ENCODE measurements at regions not wholly inside any gene's neighbourhood (a gene's known extent, or its start where the extent isn't known, plus 50 kb on each side); places are given as distances from the start of the nearest gene placed in this dataset.
A peak's percentile ranks its signal among the peaks of the same experiment; 100 is the strongest.

DNA sequence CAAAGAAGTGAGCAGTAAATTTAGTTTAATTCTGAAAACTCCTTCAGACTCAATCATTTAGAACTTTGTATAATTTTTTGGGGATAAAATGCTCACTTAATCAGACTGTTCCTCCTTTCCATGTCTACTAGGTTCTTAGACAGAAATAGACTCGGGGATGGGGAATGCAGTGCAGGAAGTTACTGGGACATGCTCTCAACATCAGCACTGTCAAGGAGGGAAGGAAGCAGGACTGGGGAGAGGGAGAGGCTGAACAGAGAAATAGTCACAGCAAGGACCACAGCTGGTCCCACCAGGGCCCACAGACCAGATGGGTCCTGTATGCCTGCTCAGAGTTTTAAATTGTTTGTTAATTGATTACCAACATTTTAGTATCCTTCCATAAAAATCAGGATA is 310.1 kb upstream of the MSX2 start:
- no peak for DNase-seq

DNA sequence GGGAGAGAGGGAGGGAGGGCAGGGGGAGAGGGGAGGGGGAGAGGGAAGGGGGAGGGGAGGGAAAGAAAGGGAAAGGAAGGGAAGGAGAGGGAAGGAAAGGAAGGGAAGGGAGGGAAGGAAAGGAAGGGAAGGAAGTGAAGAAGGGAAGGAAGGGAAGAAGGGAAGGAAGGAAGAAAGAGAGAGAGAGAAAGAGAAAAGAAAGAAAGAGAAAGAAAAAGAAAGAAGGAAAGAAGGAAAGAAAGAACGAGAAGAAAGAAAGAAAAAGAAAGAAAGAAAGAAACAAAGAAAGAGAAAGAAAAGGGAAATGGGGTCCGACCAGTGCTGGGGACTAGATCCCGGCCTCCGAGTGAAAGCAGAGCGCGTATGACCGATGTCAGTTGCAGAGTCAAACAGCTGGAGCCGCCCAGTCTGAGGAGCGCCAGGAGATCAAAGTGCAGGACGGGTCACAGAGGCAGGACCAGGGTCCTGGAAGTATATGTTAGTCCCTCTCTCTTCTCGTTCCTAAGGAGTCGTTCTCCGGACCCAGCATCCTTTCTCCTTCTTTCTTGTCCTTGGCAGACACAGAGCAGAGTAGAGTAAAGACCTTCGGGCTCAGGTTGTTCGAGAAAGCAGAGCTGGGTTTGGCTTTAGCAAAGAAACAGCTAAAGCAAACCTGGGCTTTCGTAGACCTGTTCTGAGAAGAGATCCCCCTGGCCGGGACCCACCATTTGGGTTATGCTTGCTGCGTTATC is 305.4 kb upstream of the MSX2 start:
- DNase-seq = no peak

DNA sequence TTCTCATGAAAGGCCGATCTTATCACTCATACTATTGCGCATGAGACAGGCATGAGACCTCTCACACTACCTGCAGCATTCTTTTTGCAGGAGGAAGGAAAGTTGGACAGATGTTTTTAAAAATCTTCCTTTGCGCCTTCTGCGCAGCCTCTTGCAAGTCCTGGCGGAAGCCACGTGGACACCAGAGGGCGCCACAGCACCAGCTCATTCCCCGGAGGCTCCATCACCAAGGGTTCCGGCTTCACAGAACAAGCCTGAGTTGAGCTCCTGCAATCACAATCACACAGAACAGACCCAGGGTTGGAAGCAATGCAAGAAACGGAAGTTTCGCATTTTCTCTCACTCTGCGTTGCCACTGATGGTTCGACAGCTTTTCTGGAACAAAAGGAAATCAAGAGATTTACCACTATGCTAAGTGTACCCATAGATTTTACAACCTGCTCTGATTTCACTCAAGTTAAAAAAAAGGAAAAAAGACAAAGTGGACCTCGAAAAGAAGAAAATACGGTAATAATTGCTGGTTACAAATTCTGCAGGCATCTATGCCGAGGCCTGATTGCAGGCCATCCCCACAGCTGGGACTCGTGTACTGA is 304.7 kb upstream of the MSX2 start:
- peak; percentile 28 for DNase-seq

DNA sequence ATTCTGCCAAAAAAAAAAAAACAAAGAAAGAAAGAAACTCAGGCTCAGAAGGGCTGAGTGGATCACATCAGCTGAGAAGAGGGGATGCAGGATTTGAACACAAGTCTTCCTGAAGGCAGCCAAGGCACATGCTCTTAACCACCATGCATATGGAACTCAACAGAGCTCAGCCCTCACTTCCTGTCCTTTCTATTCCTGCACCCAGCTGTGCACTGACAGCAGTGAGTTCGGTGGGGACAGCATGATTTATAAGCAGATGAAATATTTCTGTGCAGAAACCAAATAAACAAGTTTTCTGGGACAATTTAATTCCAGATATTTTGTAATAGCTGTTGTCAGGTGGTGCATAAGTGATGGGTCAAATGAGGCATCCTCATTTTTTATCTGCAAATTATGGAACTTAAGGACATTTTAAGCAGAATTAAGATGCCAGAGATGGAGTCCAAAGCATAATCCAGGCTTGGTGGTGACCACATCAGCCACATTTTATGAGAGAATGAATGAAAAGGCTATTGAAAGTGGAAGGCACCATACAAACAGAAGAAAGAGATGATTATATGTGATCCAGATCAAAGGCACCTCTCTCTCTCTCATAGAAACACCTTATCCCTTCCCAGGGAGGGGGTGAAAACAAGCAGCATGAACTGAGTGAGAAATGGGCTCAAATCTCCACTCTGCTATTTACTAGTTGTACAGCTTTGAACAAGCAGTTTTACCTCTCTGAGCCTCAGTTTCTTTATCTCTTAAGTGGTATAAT is 303.6 kb upstream of the MSX2 start:
- no peak for DNase-seq

DNA sequence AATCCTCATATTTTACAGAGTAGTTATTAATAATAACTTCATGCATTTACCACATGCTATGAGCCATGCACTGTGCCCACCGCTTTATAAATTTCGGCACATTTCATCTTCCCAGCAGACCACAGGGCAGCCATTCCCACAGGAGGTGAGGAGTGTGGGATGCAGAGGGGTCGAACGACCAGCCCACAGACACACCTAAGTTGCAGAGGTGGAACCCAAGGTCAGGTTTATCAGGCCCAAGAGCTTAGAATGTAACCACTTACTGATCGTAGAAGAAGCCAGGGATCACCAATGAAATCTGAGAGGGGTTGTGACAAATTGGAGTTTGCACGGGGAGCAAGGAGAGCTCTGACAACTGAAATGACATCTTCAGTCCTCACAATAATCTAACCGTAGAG is 303.0 kb upstream of the MSX2 start:
- no peak for DNase-seq

DNA sequence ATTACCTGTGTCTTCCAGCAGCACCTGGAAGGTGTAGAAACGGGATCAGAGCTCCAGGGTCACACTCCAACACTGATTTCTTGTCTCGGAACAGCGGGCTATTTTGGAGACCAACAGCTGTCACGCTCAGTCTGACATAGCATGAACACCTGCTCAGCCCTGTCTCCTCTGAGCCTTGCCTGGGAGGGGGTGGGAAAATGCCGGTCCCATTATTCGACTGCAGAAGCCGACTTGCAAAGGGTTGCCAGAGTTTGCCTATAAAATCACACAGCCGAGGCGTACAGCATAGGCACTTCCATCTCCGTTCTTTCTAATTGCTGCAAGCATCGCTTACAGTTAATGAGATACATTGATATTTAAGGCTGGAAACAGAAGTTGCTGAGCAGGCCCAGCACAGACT is 300.8 kb upstream of the MSX2 start:
- no peak for DNase-seq

DNA sequence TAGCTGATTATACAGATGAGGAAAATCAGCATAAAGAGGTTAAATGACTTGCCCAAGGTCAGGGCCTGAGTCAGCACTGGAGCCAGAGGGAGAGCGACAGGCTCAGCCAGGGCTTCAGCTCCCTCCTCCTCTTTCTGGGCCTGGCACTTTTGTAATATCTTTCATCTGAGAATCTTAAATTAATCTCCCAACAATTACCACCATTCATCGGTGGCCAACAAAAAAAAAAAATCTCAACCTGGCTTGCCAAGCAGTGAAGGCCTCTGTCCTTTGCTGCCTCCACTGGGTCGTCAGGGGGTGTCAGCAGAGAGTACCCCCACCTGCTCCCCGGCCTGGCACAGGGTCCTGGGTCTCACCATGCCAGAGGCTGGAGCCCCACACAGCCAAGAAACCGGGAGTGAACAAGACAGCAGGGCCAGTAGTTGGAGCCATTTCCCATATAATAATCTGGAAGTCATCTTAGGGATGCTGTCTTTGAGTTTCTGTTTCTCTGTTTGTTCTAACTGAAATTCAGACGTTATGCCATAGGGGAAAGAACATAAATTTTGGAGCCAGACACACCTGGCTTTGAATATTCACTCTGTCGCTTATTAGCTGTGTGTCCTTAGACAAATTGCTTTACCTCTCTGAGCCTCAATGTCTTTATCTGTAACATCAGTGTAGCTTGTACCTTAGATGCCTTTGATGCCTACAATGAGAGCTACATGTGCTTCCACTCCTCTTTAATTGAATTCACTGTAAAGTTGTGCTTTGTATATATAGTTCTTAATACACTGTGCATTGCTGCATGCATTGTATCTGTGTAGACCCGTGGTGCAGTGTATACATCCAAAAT is 299.9 kb upstream of the MSX2 start:
- no peak for DNase-seq

DNA sequence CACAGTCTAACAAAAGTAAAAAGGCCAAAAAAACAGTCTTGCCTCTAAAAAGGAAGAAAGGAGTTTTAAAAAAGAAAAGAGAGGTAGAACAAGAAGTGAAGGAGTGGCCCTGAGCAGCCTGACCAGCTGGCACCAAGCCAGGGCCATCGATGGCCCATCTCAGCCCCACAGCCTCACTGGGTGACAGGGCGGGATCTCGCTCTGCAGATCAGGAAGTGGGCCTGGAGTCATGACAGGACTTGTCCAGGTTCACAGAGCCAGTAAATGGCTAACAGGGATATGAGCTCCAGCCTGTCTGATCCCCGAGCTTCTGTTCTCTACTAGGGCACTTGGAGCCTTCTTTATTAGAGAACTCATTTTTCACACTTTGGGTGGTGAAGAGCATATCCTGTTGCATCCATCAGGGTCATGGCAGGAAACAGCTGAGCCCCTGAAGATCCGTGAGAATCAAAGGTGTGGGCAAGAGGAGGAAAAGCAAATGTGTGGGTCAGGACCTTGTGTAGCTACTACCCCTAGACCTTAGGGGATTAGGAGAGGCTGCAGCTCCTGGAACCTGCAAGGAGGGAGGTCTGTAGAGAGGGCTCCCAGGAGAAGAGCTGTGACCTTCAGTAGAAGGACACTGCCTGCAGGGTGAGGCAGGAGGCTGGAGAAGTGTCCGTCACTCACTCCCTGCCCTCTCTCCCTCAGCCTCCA is 299.0 kb upstream of the MSX2 start:
- no peak for DNase-seq

DNA sequence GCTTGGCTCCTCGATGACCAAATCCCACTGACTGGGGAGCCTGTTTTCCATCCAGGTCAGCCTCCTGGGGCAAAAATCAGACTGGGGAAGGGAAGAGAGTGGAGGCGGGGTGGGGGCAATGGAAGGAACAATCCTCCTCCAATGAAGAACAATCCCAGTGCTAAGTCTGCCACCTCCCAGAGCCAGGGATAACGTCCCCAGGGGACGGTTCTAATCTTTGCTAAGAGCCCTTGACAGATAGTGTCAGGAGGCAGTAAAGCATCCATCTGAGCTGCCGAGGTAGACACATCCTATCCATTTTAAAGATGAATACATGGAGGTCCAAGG is 298.5 kb upstream of the MSX2 start:
- no peak for DNase-seq

DNA sequence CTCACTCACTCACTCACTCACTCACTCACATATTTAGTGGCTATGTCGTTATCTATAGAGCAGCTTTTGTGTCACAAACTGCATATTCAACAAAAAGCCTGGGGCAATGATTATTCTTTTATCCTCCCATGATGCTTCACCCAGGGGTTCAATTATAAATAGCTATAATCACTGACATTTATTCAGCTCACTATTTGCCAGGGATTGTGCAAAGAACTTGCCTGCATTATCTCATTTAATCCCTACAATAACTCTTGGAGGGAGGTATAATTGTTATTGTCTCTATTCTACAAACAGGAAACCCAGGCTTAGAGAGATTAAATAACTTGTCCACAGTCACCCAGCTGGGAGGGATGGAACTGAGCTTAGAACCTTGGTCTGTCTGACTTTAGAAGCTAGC is 298.0 kb upstream of the MSX2 start:
- no peak for DNase-seq

DNA sequence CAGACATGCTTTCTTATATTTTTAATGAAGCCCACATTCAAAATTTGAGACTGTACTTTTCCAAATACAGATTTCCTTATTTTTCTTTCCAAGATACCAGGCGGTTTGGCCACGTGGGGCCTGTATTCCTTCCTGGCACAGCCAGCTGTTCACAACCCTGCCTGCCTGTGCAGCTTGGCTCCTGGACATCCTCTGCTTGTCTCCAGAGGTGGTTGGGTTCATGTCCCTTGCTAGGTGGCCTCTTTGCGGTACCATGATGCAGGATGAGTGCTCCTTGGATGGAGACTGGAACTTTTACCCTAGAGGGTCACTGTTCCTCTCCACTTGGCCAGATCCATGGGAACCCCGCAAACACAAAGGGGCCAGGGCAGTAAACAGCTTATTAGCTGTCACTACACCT is 297.5 kb upstream of the MSX2 start:
- DNase-seq = no peak

DNA sequence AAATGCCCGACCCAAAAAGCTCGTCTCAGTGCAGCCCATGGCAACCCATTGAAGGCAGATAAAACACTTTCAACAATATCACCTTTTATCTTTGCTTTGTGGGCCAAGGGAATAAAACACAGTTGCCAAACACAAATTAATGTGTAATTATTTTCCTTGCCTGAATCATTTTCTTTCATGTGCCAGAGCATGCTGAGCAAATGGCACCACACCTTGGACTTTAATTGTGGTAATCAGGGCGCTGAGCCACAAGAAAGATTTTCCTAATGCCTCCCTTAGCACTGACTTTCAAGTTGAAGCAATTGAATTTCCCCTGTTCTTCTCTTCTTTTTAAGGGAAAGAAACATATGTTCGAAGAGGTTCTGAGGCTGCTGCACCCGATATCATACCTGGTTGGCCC is 297.1 kb upstream of the MSX2 start:
- DNase-seq = no peak

DNA sequence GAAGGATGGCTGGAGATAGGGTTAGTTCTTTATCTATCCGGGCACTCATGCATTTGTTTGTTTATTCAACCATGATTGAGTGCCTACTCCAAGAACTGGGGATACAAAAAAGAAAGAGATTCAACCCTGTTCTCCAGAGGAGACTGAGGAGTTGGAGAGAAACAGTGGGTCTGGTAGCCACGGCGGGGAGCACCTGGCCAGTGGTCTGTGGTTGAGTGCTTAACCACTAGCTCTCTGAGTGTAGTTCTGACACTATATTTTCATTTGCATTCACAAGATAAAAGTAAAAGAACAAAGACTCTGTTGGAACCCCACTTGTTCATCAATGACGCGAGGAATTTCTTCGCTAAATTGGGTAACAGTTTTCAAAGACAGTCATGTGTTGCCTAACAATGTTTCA is 295.5 kb upstream of the MSX2 start:
- DNase-seq = no peak

DNA sequence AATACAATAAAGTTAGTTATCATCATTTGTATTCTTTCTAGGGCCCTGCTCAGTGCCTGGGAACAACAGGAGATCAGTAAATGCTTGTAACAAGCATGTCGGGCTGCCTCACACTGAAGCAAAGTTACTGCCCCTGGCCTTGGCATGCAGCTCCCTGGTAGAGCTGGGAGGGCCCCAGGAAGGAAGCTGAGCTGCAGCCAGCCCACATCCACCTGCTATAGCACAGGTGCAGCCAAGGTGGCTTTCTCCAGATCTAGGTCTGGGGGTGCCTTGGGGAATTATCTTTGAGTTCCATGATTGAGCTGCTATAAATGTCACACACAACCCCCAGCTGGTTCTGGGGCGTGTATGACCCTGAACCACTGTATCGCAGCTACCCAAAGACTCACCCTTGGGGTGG is 293.4 kb upstream of the MSX2 start:
- DNase-seq = no peak

DNA sequence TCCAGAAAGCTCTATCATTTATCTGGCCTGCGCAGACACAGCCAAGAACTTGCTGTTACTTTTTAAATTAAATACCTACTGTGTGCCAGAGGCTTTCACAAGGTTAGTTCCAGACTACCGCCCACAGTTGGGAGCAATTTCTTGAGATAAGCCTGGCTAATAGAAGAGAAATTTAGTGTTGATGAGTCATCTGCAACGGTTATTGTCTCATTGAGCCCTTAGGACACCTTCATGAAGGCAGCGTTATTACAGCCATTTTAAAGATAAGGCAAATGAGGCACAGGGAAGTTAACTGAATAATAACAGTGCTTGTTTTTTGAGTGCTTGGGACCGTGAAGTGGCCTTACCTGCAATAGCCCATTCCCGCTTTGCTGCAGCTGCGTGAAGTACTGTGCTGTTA is 292.9 kb upstream of the MSX2 start:
- DNase-seq = no peak

DNA sequence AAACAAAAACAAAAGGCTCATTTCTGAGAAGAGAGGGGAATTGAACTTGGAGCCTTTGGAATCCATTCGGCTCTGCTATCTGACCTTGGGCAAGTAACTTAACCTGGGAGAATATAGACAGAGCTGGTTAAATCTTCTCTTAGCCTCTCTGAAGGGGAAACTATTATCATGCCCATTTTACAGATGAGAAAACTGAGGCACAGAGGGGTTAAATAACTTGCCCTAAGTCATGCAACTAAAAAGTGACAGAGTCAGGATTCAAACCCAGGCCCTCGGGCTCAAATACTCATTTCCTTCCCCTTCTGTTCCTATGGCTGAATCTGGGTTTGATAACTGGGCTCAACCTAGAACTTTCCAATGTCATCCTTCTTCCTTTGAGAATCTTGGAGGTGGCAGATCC is 291.3 kb upstream of the MSX2 start:
- DNase-seq = no peak

DNA sequence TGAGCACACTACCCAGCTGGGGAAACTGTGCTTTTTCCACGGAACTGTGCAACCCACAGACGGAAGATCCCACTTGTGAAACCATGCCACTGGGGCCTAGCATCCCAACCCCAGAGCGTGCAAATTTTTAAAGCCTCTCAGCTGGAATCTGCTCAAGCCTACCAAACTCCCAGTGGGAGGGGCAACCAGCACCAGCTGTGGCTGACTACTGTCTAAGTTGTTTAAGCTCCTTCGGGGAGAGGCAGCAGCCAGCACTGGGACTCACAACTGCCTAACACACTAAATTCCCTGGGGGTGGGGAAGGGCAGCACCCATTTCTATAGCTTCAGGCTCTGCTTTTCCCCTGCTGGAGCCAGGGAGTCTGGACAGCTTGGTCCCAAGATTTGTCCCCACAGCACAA is 287.6 kb upstream of the MSX2 start:
- no peak for DNase-seq

DNA sequence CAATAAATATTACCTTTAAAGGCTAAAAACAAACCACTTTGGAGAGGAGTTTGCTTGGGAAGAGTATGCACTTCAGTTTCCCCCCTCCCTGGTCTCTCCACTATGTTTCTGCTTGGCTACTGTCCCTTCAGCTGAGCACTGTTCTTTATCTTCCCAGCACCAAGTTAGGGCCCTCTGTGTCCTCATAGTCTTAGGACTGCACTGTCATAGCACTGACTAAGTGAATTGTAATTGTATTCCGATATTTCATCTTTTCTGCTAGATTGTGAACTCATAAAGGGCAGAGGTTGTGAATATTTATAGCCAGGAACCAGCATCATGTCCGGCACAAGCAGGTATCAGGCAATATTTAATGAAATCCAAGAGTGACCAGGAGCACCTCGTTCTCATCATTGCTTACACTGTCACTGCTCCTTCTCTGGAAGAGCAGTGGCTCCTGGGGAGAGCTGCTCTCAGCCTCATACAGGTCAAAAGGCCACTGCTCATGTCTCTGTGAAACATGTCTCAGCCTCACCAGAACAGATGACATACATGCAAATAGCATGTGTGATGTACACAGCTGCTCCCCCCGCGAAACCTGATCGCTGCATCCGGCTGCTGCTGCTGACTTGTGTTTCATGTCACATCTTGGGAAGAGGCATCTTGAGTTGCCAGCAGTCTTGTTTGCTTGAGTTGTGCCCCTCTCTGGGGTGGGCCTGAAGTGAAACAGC is 279.7 kb upstream of the MSX2 start:
- no peak for DNase-seq

DNA sequence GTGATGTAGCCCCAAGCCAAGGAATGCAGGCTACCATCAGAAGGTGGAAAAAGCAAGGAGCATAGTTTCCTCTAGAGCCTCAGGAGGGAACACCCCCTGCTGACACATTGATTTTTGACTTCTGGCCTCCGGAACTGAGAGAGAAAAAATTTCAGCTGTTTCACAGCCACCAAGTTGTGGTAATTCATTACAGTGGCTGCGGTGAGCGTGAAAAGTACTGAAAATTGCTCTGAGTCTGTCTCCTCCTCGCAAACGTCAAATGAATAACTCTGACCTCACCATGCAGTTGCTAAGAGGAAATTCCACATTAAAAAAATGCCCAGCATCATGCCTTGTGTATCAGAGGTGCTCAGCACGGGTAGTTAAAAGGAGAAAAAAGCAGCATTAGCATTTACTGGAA is 277.9 kb upstream of the MSX2 start:
- DNase-seq = no peak

DNA sequence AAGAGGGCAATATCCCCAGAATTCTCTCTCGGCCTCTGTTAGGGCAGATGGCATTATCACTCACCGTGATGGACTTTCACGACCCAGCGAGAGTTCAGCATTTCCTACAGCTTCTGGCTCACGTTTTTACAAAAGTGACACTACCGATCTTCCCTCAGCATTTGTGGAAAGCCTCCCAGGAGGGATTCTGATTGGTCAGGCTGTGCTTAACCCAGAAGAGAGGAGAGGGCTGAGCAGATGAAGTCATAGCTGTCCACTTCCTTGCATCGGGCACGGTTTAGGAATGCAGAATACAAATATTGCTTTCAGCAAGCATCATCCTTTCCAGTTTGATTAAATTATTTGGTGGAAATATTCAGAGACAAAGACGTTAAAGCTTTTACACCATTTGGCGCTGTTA is 277.4 kb upstream of the MSX2 start:
- DNase-seq = no peak

DNA sequence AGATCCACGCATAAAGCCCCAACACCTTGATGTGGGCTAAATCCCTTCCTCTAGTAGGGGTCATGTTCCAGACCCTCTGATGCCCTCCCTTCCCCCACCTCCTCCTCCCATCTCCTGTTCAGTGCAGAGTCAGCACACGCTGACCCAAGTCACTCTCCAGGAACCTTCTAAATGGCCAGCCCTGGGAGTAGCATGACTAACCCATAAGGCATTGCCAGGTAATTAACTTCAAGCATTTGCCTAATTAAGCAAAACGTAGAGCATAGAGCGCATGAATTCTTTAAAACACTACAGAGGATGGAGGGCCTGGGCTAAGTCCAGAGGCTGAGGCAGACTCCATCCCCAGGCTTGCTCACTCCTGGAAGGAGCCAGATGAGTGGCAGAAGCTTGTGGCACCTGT is 276.3 kb upstream of the MSX2 start:
- DNase-seq = no peak

DNA sequence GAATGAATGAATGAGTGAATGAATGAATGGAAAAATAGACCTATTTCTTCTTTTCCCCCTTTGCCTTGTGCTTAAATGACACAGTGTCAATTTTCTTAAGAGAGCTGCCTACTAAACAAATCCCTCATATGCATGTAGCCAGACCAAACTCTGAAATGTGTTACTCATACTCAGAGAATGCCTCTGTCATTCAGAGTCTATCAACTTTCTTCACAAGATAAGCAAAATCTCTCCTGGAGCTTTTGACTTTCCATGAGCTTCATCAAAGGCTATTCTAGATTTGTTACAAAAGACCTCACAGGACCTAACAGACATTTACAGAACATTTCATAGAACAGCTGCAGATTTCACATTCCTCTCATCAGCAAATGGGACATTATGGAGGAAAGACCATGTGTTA is 275.7 kb upstream of the MSX2 start:
- DNase-seq = no peak

DNA sequence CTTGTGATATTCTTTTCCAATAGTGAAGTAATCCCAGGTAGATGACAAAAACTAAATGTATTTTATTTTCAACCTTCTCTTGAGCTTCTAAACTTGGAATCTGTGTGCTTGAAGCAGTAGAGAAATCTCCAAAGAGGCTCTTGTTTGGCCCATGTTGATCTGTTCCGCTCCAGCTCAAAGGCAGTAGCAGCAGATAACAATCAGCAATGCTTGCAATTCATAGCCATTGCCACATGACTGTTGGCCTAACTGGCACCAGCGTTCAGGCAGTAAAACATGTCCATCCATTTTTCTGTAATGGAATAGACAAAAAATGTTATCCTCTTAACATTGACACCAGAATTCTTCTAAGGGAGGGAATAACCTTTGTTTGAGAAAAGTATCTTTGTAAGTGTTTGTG is 270.7 kb upstream of the MSX2 start:
- DNase-seq = no peak

Measured in NCI-H1092 (cell line).